IPS DF 6.9 (cell line): ENCODE measurements at regions not wholly inside any gene's neighbourhood (a gene's known extent, or its start where the extent isn't known, plus 50 kb on each side); places are given as distances from the start of the nearest gene placed in this dataset.

ENCODE experiments used
- DNase-seq: peaks from one replicate; pipeline ENCODE4 v3.0.0-alpha.2; 2013; ENCODE audit warnings: low read depth, low spot score
- H3K27ac ChIP-seq: one replicate; pipeline ENCODE4 v1.5.1; 2013; ENCODE audit warnings: low read length, control low read depth
- H3K27me3 ChIP-seq: 2 replicates; pipeline ENCODE4 v1.6.1; 2013; ENCODE audit warnings: mild to moderate bottlenecking, low read length; ENCODE audit not compliant: control insufficient read depth, insufficient read depth
- H3K36me3 ChIP-seq: 2 replicates; pipeline ENCODE4 v1.6.1; 2013; ENCODE audit warnings: low read length; ENCODE audit not compliant: control insufficient read depth, insufficient read depth
- H3K4me1 ChIP-seq: 2 replicates; pipeline ENCODE4 v1.6.1; 2013; ENCODE audit warnings: low read length; ENCODE audit not compliant: control insufficient read depth, insufficient read depth
- H3K4me3 ChIP-seq: 2 replicates; pipeline ENCODE4 v1.5.1; 2013; ENCODE audit warnings: mild to moderate bottlenecking, low read length
- H3K9me3 ChIP-seq: 2 replicates; pipeline ENCODE4 v1.6.1; 2013; ENCODE audit warnings: low read length, inconsistent platforms; ENCODE audit not compliant: control insufficient read depth, insufficient read depth
- WGBS: extraction: QIAGEN DNeasy Blood & Tissue Kit; methylation state at CpG from one replicate; pipeline ENCODE4 v1.1.7; 2013; ENCODE audit warnings: mixed read lengths, missing lambda C conversion rate; ENCODE audit not compliant: insufficient read length, insufficient coverage; 5-methylcytosine and 5-hydroxymethylcytosine counted together

GRCh38 chr13:32889986-32890565 lies 126.1 kb upstream of the KL start:
- H3K9me3 ChIP-seq, result no peaks in the 10 kb centered on the region
- no peaks in the 10 kb centered on the region for H3K27me3 ChIP-seq
- no CpG with 5 or more reads among the region's 6 CpGs for WGBS
- H3K36me3 ChIP-seq, result no peaks in the 10 kb centered on the region
- no peaks in the 10 kb centered on the region for H3K4me1 ChIP-seq
- H3K27ac ChIP-seq, result no peak overlapping the region
- no peak for DNase-seq
- H3K4me3 ChIP-seq, result no peak overlapping the region

DNA sequence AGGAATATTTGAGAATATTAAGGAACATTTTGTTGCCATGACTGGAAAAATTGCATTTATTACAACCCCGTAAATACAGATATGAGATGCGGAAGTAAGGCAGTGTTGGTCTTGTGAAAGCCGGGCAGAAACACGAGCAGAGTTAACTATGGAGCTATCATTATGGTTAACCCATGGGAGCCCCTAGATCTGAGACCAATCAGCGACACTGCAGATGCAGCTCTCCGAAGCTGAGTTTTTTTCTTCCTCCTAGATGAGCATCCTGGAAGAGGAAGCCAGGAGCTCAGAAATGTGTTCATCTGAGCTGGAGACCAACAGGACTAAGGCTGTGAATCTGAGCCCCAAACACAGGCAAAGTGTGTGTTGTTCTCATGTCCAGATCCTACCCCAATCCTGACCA lies 123.0 kb upstream of the KL start:
- Histone ChIP-seq H3K4me3 (no peak overlapping the region), H3K4me1 (no peaks in the 10 kb centered on the region), H3K27ac (no peak overlapping the region), H3K27me3 (no peaks in the 10 kb centered on the region), H3K9me3 (no peaks in the 10 kb centered on the region), H3K36me3 (no peaks in the 10 kb centered on the region)
- no CpG with 5 or more reads among the region's 6 CpGs for WGBS
- DNase-seq, result no peak

DNA sequence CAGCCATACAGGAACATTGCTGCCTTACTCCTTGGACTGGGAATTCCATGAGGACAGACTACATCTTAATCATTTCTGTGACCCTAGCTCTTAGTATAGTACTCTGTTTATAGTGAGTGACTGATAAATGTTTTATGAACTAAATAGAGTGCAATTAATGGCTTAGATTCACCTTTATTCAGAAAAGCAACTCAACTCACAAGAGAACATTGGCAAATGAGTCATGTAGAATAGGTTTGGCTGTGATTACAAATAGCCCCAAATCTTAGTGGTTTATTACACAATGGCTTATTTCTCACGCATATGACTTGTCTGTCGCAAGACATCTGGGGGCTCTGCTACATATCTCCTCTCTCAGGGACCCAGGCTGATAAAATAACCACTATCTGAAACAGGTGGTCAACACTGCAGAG lies 121.6 kb upstream of the KL start:
- WGBS, result no CpG with 5 or more reads among the region's 2 CpGs
- DNase-seq, result no peak
- Histone ChIP-seq H3K4me3 (no peak overlapping the region), H3K9me3 (no peaks in the 10 kb centered on the region), H3K4me1 (no peaks in the 10 kb centered on the region), H3K27ac (no peak overlapping the region), H3K27me3 (no peaks in the 10 kb centered on the region), H3K36me3 (no peaks in the 10 kb centered on the region)

DNA sequence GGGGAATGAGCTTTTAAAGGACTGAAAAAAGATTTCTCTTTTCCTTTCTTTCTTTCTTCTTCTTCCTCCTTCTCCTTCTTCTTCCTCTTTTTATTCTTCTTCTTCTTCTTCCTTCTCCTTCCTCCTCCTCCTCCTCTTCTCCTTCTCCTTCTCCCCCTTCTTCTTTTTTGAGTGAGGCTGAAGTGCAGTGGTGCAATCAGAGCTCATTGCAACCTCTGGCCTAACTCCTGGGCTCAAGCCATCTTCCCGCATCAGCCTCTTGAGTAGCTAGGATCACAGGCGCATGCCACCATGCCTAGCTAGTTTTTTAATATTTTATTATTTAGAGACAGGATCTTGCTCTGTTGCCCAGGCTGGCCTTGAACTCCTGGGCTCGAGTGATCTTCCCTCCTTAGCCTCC lies 120.9 kb upstream of the KL start:
- no peak for DNase-seq
- Histone ChIP-seq H3K9me3 (no peaks in the 10 kb centered on the region), H3K27ac (no peak overlapping the region), H3K27me3 (no peaks in the 10 kb centered on the region), H3K36me3 (no peaks in the 10 kb centered on the region), H3K4me3 (no peak overlapping the region), H3K4me1 (no peaks in the 10 kb centered on the region)
- no CpG with 5 or more reads among the region's 3 CpGs for WGBS

DNA sequence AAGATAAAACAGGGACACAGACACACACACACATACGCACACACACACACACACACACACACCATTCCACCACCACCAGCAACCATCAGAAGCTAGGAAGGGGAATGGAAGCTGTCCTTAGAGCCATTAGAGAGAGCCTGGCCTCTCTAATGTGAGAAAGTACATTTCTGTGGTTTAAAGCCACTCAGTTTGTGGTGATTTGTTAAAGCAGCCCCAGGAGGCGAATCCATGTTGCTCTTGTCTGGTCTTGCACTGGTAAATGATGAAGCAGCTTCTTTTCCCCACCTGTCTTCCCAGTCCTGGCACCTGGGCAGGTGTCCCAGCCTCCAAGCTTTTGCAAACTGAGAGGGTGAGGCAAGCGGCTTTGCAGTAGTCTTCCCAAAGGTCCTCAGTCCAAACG lies 118.9 kb upstream of the KL start:
- no peak overlapping the region for H3K4me3 ChIP-seq
- H3K27ac ChIP-seq, result no peak overlapping the region
- no CpG with 5 or more reads among the region's 4 CpGs for WGBS
- no peaks in the 10 kb centered on the region for H3K9me3 ChIP-seq
- no peaks in the 10 kb centered on the region for H3K4me1 ChIP-seq
- no peaks in the 10 kb centered on the region for H3K36me3 ChIP-seq
- H3K27me3 ChIP-seq, result no peaks in the 10 kb centered on the region
- DNase-seq, result no peak

GRCh38 chr13:32902029-32902780 lies 114.0 kb upstream of the KL start:
- DNase-seq, result no peak
- no peaks in the 10 kb centered on the region for H3K9me3 ChIP-seq
- WGBS, result no CpG with 5 or more reads among the region's 3 CpGs
- H3K36me3 ChIP-seq, result no peaks in the 10 kb centered on the region
- no peak overlapping the region for H3K4me3 ChIP-seq
- no peaks in the 10 kb centered on the region for H3K27me3 ChIP-seq
- peaks cover 2% of the 10 kb centered on the region; the same call in 1 of the 2 replicates for H3K4me1 ChIP-seq
- no peak overlapping the region for H3K27ac ChIP-seq

DNA sequence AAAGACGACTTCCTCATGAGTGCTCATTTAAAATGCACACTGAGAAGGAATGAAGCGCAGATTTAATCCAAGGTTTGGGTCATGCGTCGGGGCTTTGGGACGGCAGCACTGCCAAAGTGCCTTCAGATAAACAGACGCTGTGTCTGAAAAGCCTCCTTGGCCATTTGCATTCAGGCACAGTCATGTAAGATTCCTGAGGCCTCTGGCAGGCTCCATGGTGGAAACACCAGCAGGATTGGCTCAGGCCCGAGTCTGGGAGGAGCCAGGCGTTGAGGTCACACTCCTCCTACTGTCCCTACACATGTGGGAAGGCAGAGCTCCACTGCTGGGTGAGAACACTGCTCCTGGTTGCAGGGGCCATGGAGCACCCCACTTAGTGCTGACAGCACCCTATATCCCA lies 113.3 kb upstream of the KL start:
- no peak overlapping the region for H3K27ac ChIP-seq

GRCh38 chr13:32903720-32904119 lies 112.5 kb upstream of the KL start:
- no peak for DNase-seq
- no peak overlapping the region for H3K27ac ChIP-seq
- no peaks in the 10 kb centered on the region for H3K9me3 ChIP-seq
- no peaks in the 10 kb centered on the region for H3K36me3 ChIP-seq
- WGBS, result no CpG with 5 or more reads among the region's 5 CpGs
- H3K4me3 ChIP-seq, result no peak overlapping the region
- H3K27me3 ChIP-seq, result no peaks in the 10 kb centered on the region
- peaks cover 2% of the 10 kb centered on the region; the same call in 1 of the 2 replicates for H3K4me1 ChIP-seq

More for the DNA sequence above, 113.3 kb upstream of the KL start:
- Histone ChIP-seq H3K4me3 (no peak overlapping the region), H3K36me3 (no peaks in the 10 kb centered on the region), H3K27me3 (no peaks in the 10 kb centered on the region), H3K4me1 (peaks cover 2% of the 10 kb centered on the region; the same call in 1 of the 2 replicates), H3K9me3 (no peaks in the 10 kb centered on the region)
- DNase-seq, result no peak
- WGBS, result no CpG with 5 or more reads among the region's 8 CpGs

DNA sequence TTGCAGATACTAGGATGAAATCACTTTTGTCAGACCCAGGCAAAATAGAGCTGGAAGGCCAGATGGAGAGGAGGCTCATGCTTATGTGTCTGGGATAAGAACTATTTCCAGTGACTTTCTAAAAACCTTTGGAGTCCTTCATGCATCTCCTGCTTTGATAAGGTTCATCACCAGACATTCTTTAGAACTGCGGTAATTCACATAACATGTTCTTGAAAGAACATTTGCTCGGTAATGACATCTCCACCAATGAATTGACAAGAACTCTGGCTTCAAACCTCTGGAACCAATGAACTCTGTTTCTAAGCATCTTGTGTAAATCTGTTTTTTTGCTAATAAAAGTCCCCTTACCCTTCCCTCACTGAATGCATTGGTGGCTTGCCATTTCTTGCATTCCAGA lies 112.0 kb upstream of the KL start:
- no CpG with 5 or more reads among the region's 2 CpGs for WGBS
- no peaks in the 10 kb centered on the region for H3K27me3 ChIP-seq
- H3K4me1 ChIP-seq, result peaks cover 2% of the 10 kb centered on the region; the same call in 1 of the 2 replicates

DNA sequence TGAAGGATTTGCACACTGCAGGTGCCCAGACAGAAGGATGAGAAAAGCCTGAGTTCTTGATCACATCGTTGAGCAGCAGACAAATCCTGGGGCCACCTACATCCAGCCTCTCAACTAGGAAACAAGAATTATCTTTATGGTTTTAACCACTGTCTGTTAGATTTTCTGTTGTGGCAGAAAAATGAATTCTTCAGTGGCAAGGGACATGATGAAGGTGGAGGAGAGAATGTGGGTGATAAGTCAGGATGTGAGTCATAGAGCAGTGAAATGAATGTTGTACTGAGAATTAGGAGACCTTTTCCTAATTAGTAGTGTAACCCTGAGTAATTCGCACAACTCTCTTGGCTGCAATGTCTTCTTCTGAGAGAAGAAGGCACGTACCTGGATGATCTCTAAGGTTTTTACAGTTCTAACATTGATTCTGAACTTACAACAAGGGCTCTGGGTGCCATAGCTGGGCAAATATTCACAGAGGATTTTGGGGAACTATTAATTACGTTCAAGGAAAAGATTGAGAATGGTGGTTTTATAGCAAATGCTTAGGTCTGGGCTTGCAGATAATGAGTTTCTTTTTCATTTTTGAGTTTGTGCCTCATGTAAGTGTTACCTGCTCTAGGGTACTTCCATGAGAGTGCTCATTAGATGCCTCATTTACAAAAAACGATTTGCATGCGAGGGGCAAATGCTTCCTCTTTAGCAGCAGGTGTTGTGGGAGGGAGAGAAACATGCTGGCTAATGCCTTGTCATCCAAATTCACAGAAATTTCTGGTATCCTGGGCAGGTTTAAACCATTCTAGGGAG lies 111.0 kb upstream of the KL start:
- DNase-seq, result peak; percentile 11
- no peak overlapping the region for H3K4me3 ChIP-seq

More for the DNA sequence above, 112.0 kb upstream of the KL start:
- Histone ChIP-seq H3K27ac (no peak overlapping the region), H3K4me3 (no peak overlapping the region), H3K36me3 (no peaks in the 10 kb centered on the region), H3K9me3 (no peaks in the 10 kb centered on the region; the same call in 1 of the 2 replicates)
- DNase-seq, result no peak

More for the DNA sequence above, 111.0 kb upstream of the KL start:
- Histone ChIP-seq H3K27me3 (no peaks in the 10 kb centered on the region), H3K27ac (no peak overlapping the region), H3K4me1 (peaks cover 2% of the 10 kb centered on the region; the same call in 1 of the 2 replicates), H3K9me3 (no peaks in the 10 kb centered on the region; the same call in 1 of the 2 replicates), H3K36me3 (no peaks in the 10 kb centered on the region)
- WGBS, result no CpG with 5 or more reads among the region's 6 CpGs
